Sciatic nerve (tissue), 2 donors: ENCODE measurements at regions not wholly inside any gene's neighbourhood (a gene's known extent, or its start where the extent isn't known, plus 50 kb on each side); places are given as distances from the start of the nearest gene placed in this dataset.
"Not testable (repeated sequence)": the region's sequence is repeated elsewhere in the genome, so short reads cannot be mapped to it uniquely, and the experiment has no call there.

Source experiments
- ATAC-seq: fragments of 200-7000 bp; cut with Tn5 transposase; one replicate; pipeline ENCODE4 v1.9.1; 2020; ENCODE audit warnings: mild to moderate bottlenecking, moderate library complexity
- DNase-seq: peaks from one replicate; pipeline ENCODE4 v3.0.0-alpha.2; 2020; ENCODE audit warnings: low spot score
- intact Hi-C: fragments of 100-400 bp; cut with DNase I; formaldehyde crosslinking; loops from one replicate; pipeline ENCODE4 v1.14.2; 2022
- donor health status: DM: no; HTN: no; CAD: no.
- donor health status: DM: no; HTN: no; CAD: no.

- DNase-seq, result no peak
- ATAC-seq, result no peak
- intact Hi-C loops, result no loop called here
Measured at GRCh38 chr5:130323804-130324454, 419.7 kb downstream of the CHSY3 start.

DNA sequence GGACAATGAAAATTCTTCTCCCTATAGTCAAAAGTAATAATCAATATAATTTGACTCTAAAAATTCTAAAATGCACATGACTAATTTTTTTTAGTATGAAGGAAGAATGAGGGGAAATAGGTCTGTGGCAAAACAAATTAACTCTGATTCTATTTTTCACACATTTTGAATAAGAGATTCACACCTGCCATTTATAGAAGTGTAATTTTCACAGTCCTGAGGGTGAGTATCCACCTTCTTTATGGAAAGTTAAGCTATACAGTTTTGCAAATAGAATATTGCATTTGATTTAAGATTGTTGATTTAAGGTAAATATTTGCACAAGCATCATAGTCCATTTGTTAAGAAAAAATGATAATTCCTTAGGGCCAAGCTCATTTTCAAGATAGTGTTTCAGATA, 417.7 kb downstream of the CHSY3 start:
- ATAC-seq (no peak), DNase-seq (no peak)
- intact Hi-C loops, result no loop called here

GRCh38 chr5:130316971-130317680, 412.9 kb downstream of the CHSY3 start:
- ATAC-seq (no peak), DNase-seq (no peak)
- intact Hi-C loops, result no loop called here

- no peak for ATAC-seq
- no peak for DNase-seq
- intact Hi-C loops, result no loop called here
Measured at GRCh38 chr5:130295235-130295634, 391.0 kb downstream of the CHSY3 start.

GRCh38 chr5:130294798-130295197, 390.5 kb downstream of the CHSY3 start:
- DNase-seq, intact Hi-C loops, ATAC-seq: not testable (repeated sequence)

DNA sequence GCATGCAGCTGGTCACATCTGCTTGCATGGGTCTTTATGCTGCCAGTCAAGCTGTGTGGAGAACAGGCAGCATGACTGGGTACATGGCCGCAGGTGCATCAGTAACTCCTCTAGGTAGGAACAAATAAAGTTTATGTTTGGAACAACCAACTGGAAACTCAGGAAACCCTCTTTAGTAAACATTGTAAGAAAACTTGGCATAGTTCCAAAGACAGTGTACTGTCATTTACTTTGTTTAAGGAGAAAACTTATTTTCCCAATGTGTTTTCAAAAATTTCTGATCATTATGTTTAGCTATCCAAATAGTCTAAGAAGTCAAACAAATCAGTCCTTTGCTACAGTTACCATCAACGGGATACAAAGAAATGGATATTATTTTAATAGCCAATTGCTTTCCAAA, 386.0 kb downstream of the CHSY3 start:
- no peak for ATAC-seq
- DNase-seq, result no peak
- intact Hi-C loops, result no loop called here

- ATAC-seq, result no peak
- DNase-seq, result no peak
- intact Hi-C loops, result no loop called here
Measured at GRCh38 chr5:130289132-130290088, 385.1 kb downstream of the CHSY3 start.

DNA sequence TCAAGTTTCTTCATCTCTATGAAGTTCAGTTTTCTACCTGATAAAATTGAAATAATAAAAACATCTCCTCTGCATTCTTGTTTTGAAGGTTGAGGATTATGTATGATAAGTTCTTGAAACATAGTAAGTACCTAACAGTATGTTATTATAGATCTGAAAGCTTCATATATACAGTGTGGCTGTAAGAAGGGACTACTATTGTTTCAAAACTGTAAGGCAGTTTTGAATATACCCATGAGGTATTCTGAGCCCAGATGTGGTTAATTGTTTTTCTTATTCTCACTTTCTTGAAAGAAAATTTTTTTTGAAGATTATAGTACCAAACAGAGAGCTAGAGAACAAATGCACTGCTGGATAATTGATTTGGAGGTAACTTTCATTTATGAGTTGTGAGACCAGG, 383.2 kb downstream of the CHSY3 start:
- no peak for DNase-seq
- intact Hi-C loops, result no loop called here
- ATAC-seq, result no peak

DNA sequence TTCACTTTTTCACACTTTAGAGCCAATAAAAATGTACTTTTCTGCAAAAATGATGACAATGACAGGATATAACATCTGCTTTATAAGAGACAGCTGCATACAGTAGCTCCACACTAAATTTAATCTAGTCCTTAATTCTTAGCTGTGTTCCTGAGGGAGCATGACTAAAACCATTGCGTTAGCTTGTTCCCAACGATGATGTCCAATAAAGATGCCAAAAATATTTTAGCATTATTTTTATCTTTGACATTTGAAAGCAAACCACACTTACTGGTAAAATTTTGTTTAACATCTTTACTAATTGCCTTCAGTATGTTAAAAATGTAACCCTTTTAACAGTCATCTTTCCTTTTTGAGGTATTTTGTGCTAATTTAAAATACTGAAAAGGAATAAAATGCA, 382.7 kb downstream of the CHSY3 start:
- ATAC-seq, result no peak
- intact Hi-C loops, result no loop called here
- no peak for DNase-seq

DNA sequence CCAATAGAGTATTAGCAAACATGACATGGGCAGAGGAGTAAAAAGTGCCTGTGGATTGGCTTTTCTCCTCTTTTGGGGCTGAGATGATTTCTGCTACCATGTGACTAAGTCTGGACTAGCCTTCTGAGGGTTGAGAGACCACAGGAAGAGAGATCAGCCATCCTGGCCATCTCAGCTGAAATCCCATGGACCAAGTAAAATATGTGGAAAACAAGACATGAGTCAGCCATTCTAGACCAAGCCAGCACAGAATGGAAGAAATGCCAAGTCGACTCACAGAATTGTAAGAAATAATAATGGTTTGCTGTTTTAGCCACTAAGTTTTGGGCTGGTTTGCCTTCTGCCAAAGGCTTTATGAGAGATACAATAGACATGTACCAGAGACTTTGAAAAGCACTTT, 377.8 kb downstream of the CHSY3 start:
- DNase-seq (no peak), ATAC-seq (peak; percentile 86)
- intact Hi-C loops, result no loop called here

DNA sequence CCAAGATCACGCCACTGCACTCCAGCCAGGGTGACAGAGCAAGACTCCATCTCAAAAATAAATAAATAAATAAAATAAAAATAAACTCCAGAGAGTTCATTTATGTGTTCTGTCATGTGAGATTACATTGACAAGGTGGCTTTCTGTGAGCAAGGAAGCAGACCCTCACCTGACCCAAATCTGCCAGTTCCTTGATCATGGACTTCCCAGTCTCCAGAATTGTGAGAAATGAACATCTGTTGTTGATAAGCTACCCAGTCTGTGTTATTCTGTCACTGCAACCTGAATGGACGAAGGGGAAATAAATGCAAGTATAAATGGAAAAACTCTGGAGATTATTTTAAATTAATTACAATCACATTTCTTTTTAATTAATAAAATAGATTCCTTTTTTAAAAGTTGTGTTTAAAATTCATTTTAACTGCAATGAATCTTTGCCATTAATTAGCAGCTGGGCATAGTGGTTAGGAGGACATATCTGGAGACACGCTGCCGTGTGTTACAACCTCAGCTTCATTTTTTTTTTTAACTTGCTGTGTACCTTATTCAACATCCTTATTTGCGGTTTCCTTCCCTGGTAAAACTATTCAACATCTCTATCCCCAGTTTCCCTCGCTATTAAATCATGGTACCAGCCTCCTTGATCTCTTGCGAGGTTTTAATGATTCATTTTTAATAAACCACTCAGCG, 376.4 kb downstream of the CHSY3 start:
- ATAC-seq (no peak), DNase-seq (no peak)
- intact Hi-C loops, result no loop called here

DNA sequence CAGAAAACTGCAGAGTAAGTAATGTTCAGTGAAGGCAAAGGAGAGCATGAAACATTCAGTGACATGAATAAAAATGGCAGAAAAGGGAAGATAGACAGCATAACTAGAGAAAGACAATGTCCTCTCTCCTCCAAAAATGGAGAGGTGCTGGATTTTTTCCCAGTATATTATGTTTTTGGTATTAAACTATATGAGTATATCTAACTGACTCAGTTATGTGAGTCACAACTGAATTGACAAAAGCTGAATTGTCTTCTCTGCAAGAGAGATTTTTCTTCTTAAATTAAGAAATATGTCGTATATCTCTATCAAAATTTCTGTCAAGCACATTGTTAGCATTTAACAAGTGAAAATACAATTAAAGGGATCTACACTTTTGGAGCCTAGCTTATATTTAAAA, 375.1 kb downstream of the CHSY3 start:
- no peak for ATAC-seq
- intact Hi-C loops, result no loop called here
- DNase-seq, result no peak

DNA sequence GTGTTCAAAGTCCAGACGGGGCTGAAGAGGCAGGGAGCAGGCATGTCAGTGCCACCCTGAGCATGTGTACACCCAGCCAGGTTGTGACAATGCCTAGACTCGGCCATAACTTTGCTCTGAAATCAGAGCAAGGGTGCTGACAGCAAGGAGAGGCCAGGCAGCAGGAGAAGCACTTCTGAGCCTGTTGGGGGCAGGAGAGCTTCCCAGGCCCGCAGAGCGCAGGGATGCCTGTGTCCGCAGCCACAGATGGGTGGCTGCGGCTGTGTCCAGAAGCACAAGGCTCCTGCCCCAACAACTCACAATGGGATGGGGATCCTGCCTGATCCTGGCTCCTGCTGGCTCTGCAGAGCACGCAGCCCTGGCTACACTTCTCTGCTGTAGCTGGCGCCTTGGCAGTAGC, 373.9 kb downstream of the CHSY3 start:
- no peak for DNase-seq
- intact Hi-C loops, result no loop called here
- no peak for ATAC-seq

- DNase-seq (no peak), ATAC-seq (no peak)
- intact Hi-C loops, result no loop called here
Measured at GRCh38 chr5:130277522-130277921, 373.3 kb downstream of the CHSY3 start.

- intact Hi-C loops, result no loop called here
Measured at GRCh38 chr5:130277002-130277401, 372.7 kb downstream of the CHSY3 start.

GRCh38 chr5:130272837-130273236, 368.6 kb downstream of the CHSY3 start:
- DNase-seq (no peak), ATAC-seq (no peak)
- intact Hi-C loops, result no loop called here

More at GRCh38 chr5:130277002-130277401, 372.7 kb downstream of the CHSY3 start:
- ATAC-seq (no peak), DNase-seq (no peak)

GRCh38 chr5:130270786-130271185, 366.5 kb downstream of the CHSY3 start:
- intact Hi-C loops, result no loop called here
- ATAC-seq, result no peak
- DNase-seq, result no peak

DNA sequence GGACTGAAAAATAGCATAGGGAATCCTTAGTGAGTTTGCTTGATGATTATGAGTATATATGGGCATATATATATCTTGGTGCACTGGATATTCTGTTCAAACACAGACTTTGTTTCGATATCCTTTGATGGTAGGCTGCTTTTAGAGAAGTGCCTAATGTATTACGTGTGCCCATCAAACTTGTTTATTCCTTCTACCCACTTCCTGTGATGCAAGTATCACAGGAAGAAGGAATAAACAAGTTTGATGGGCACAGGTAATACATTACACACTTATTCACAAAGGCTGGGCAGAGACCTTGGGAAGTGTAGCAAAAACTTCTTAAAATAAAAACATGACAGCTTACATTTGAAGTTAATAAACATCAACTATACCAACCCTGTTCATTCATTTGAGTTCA, 364.2 kb downstream of the CHSY3 start:
- no peak for DNase-seq
- intact Hi-C loops, result no loop called here

GRCh38 chr5:130267926-130268325, 363.7 kb downstream of the CHSY3 start:
- no peak for DNase-seq
- intact Hi-C loops, result no loop called here
- ATAC-seq, result no peak

More for the DNA sequence above, 364.2 kb downstream of the CHSY3 start:
- ATAC-seq, result no peak
